ENCODE measurements at regions not wholly inside any gene's neighbourhood (a gene's known extent, or its start where the extent isn't known, plus 50 kb on each side); places are given as distances from the start of the nearest gene placed in this dataset.
A peak's percentile ranks its signal among the peaks of the same experiment; 100 is the strongest.

- H3K27me3 ChIP-seq: no peaks in the 10 kb centered on the region
- no peaks in the 10 kb centered on the region for H3K4me1 ChIP-seq
- H3K27ac ChIP-seq: no peak overlapping the region
- DNase-seq: no peak
- H3K36me3 ChIP-seq: no peaks in the 10 kb centered on the region
- peak in 1 of 6 experiments; percentile 3 for TF ChIP-seq CTCF (IDR thresholded peaks at IDR 0.05)
- TF ChIP-seq POLR2A (IDR thresholded peaks at IDR 0.05): no peak
- H3K4me3 ChIP-seq: no peak overlapping the region
- H3K9me3 ChIP-seq: no peaks in the 10 kb centered on the region
Observed at GRCh38 chr7:3194501-3195141, 106.4 kb upstream of the SDK1 start.

GRCh38 chr7:3195160-3195559 lies 105.9 kb upstream of the SDK1 start:
- TF ChIP-seq CTCF (IDR thresholded peaks at IDR 0.05) (no peak), POLR2A (IDR thresholded peaks at IDR 0.05) (no peak)

GRCh38 chr7:3196629-3197400 lies 104.2 kb upstream of the SDK1 start:
- TF ChIP-seq CTCF (IDR thresholded peaks at IDR 0.05): no peak
- no peak for TF ChIP-seq POLR2A (IDR thresholded peaks at IDR 0.05)
- Histone ChIP-seq H3K4me1 (no peaks in the 10 kb centered on the region), H3K27ac (no peak overlapping the region), H3K27me3 (no peaks in the 10 kb centered on the region), H3K36me3 (no peaks in the 10 kb centered on the region), H3K4me3 (no peak overlapping the region), H3K9me3 (no peaks in the 10 kb centered on the region)
- DNase-seq: no peak

More at GRCh38 chr7:3195160-3195559, 105.9 kb upstream of the SDK1 start:
- H3K9me3 ChIP-seq: no peaks in the 10 kb centered on the region
- DNase-seq: no peak
- H3K27me3 ChIP-seq: no peaks in the 10 kb centered on the region
- no peaks in the 10 kb centered on the region for H3K4me1 ChIP-seq
- H3K27ac ChIP-seq: no peak overlapping the region
- H3K36me3 ChIP-seq: no peaks in the 10 kb centered on the region
- no peak overlapping the region for H3K4me3 ChIP-seq

- no peaks in the 10 kb centered on the region for H3K9me3 ChIP-seq
- H3K27ac ChIP-seq: no peak overlapping the region
- no peak overlapping the region for H3K4me3 ChIP-seq
- H3K27me3 ChIP-seq: no peaks in the 10 kb centered on the region
- TF ChIP-seq POLR2A (IDR thresholded peaks at IDR 0.05) (no peak), CTCF (IDR thresholded peaks at IDR 0.05) (no peak)
- no peak for DNase-seq
- H3K4me1 ChIP-seq: no peaks in the 10 kb centered on the region
- H3K36me3 ChIP-seq: no peaks in the 10 kb centered on the region
Observed at GRCh38 chr7:3197567-3198213, 103.4 kb upstream of the SDK1 start.

- no peak overlapping the region for H3K27ac ChIP-seq
- H3K4me1 ChIP-seq: no peaks in the 10 kb centered on the region
- no peaks in the 10 kb centered on the region for H3K36me3 ChIP-seq
- no peak overlapping the region for H3K4me3 ChIP-seq
- no peaks in the 10 kb centered on the region for H3K9me3 ChIP-seq
- TF ChIP-seq POLR2A (IDR thresholded peaks at IDR 0.05) (no peak), CTCF (IDR thresholded peaks at IDR 0.05) (no peak)
- H3K27me3 ChIP-seq: no peaks in the 10 kb centered on the region
- no peak for DNase-seq
Observed at GRCh38 chr7:3198316-3198715, 102.7 kb upstream of the SDK1 start.
